ENCODE measurements at regions not wholly inside any gene's neighbourhood (a gene's known extent, or its start where the extent isn't known, plus 50 kb on each side); places are given as distances from the start of the nearest gene placed in this dataset.
"Not testable (repeated sequence)": the region's sequence is repeated elsewhere in the genome, so short reads cannot be mapped to it uniquely, and the experiment has no call there.

DNA sequence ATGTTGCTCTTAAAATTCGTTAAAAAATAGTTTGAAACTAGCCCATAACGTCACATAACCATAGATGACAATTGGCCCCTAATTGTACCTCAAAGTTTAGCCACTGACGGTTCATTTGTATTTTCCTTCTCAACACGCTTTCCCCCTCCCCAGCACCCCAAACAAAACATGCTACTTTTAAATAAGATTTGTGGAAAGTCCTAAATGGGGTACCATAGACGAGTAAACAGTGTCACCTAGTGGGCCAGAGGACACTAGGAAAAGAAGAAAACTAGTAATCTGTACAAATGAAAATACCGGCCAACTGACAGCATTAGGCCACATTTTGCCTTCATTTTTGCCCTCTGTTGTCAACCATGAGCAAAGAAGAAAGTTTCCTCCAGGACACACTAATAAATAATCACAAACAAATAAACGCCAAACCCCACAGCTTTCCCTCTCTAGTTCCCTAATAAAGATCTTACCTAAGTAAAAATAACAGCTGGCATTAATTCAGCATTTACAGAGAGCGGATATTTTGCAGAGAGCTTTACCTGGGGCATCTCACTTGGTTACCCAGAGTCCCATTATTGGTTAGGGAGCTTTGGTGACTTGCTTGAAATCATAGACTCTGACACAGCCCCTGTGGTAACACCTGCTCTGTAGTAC, 175.1 kb upstream of the ATP11B start:
- peak; percentile 64 to 68 for DNase-seq

- peak; percentile 9 to 36 for DNase-seq
Observed at GRCh38 chr3:182618981-182619591, 174.2 kb upstream of the ATP11B start.

DNA sequence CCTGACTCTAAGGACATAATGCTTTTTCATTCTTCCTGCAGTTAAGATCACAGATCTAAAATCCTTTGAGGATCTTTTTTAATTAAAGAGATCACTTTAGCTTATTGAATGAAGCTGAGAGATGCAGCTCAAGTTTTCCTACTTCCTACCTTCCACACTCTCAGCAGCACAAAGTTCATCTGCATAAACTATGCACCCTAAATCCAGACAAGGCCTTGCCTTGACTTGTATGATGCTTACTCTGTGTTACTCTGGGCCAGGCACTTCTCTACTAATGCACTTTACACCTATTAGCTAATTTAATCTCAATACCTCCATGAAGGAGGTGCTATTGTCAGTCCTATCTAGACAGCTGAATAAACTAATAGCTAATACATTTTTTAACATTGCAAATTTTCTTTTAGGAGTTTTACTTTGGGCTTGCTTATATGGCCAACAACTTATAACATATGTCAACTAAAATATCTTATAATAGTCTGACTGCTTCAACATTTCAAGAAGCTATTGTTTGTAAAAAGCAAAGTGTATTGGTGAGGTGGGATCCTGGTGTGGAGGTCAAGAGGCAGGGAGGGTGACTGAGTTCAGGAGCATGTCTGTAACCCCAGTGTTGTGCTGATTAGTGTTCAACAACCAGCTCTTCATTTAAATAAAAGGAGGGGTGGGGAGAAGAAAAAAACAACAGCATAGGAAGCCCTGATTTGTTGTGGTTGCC, 172.4 kb upstream of the ATP11B start:
- no peak for DNase-seq

GRCh38 chr3:182621435-182622240, 171.7 kb upstream of the ATP11B start:
- DNase-seq = no peak

DNA sequence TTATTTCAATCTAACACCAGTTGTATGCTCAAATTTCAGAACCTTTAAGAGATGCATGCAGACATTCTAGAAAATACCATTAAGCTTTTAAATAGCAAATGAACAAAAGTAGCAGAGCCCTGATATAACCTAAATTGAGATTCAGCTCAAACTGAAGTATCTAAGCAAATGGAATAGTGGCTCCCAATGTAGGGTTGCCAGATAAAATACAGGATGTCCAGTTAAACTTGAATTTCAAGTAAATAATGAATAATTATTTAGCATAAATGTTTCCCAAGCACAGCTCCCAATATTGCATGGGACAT, 171.1 kb upstream of the ATP11B start:
- no peak for DNase-seq

GRCh38 chr3:182626484-182627467, 166.5 kb upstream of the ATP11B start:
- no peak for DNase-seq

DNA sequence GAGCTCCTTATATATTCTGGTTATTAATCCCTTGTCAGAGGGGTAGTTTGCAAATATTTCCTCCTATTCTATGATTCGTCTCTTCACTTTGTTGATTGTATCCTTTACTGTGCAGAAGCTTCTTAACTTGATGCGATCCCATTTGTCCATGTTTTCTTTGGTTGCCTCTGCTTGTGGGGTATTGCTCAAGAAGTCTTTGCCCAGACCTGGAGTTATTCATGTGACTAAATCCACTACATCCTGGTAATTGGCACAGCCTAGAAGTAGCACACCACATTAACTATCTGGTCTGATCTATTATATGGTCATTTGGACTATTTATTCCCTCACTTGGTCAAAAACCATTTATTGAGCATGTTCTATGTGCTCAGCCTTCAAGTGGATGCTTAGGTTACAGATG, 164.8 kb upstream of the ATP11B start:
- DNase-seq = no peak

- DNase-seq = no peak
Observed at GRCh38 chr3:182629521-182629920, 163.8 kb upstream of the ATP11B start.

DNA sequence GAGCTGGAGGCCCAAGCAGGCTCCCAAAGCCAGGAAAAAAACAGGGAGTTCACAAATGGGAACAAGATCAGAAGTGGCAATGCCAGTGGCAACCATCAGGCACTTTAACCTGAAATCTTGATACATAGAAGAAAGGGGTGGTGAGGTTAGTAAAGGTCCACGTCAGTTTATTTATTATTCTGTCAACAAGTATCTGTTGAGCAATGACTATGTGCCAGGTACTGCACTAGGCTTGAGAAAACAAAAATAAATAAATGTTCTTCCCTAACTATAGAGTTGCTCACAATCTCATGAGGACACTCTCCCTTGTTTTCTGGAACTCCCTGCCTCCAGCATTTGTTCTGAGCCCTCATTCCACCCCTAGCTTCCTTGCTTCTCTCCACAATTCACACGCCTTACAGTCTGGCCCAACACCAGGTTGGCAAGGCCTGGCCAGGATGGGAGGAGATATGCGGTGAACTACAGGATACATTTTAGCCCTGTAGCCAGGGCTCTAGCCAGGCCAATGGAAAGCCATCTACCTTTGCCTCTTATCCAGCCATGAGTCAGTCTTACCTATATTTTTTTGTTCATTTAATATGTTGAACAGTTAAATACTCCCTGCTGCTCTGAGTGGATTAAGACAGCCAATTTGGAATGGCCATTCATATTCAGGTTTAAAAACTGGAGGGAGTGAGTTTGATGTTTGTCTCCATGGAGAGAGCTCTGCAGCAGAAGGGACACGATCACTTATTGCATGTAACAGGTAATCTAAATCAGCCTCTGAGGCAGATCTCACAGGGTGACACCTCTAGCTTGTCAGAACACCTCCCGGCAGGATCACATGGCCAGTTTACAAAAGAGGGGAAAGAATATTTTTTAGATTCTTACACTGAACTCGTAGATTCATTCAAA, 161.9 kb upstream of the ATP11B start:
- no peak for DNase-seq

DNA sequence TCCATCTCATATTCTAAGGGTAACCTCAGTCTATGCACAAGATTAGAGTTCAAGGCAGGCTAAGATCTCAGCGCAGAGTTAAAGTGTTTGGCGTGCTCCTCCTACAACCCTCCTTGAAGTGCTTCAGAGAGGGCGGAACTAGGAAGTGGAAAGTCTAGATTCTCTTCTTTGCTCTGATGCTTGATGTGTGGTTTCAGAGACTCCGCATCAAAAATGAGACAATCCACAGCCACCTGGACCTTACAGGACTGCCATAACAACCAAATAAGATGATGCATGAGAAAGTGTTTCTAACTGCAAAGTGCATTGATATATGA, 161.3 kb upstream of the ATP11B start:
- no peak for DNase-seq

DNA sequence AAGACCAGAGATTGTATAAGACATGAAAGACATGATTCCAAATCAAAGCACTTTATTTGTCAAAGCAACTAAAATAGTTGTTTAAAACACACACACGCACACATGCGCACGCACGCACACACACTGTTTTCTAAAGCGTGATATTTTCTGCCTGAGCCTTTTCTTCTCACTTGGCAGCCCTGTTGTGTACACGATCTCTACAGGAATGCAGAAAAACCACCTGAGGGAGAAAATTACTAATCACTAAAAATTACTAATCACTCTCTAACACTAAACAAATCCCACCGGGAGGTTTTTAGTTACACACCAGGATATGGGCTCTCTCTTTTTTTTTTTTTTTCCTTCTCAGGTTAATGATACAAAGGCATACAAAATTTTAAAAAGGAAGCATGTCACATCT, 160.1 kb upstream of the ATP11B start:
- no peak for DNase-seq

DNA sequence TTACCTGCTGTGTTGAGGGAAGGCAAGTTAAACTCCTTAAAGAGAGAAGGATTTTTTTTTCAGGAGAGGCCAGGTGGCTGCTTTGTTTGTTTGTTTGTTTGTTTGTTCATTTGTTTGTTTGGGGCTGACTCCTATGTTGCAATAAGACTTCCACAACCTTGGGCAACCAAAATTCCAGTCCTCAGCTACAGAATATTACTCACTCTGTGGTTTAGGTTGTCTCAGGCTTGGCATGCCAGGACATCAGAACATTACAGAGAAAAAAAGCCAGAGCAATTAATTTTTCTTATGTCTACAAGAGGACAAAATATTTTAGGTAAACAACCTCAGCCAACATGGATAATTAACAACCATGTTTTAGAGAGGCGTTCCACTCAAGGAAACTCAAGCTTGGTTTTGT, 156.7 kb upstream of the ATP11B start:
- no peak for DNase-seq

GRCh38 chr3:182637350-182638110, 155.8 kb upstream of the ATP11B start:
- no peak for DNase-seq

GRCh38 chr3:182644013-182644412, 149.3 kb upstream of the ATP11B start:
- DNase-seq = no peak

- DNase-seq = no peak
Observed at GRCh38 chr3:182644790-182645433, 148.4 kb upstream of the ATP11B start.

DNA sequence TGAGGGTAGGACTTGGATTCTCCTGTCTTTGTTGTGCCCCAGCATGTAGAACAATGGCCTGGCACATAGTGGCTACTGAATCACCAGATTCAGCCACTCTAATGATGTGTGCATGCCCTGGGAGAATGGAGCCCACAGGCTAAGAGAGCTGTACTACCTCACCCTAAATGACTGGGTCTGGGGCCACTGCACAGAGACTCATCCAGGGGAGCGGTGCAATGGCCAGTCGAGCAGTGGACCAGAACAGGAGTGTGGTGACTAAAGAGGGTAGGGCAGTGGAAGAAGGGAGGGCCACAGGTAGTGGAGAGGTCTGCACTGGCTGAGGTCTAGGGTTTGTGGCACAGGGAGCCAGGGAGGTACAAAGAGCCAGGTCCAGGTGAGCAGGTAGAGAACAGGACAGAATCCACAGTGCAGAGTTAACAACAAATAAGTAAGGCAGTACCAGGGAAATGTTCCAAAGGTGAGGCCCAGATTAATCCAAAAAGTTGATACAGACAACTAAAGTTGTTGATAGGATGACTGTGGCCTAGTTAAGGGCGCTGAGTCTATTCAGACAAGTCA, 142.7 kb upstream of the ATP11B start:
- DNase-seq = no peak

DNA sequence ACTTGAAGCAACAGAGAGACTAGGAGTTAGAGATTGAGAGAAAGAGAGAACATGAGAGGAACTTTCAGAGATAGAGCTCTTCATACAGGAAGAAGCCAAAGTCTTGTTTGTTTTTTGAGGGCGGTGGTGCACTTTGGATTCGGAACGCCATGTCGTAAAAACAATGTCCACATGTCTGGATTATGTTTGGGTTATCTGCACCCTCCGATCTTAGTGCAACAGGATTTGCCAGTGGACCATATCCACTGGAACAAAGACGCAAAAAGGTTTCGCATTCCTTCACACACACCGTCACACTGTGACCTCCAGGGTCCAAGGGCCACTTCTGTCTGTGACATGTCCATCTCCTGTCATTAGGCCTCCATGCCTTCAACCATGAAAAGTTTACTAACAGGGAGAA, 141.8 kb upstream of the ATP11B start:
- DNase-seq = no peak

DNA sequence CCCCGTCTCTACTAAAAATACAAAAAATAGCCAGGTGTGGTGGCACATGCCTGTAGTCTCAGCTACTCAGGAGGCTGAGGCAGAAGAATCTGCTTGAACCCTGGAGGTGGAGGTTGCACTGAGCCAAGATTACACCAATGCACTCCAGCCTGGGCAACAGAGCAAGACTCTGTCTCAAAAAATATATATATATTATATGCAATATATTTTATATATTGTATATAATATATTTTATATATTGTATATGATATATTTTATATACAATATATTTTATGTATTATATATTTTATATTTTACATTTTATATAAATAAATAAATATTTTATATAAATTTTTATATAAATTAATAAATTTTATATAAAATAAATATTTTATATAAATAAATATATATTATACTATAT, 140.2 kb upstream of the ATP11B start:
- DNase-seq = not testable (repeated sequence)

DNA sequence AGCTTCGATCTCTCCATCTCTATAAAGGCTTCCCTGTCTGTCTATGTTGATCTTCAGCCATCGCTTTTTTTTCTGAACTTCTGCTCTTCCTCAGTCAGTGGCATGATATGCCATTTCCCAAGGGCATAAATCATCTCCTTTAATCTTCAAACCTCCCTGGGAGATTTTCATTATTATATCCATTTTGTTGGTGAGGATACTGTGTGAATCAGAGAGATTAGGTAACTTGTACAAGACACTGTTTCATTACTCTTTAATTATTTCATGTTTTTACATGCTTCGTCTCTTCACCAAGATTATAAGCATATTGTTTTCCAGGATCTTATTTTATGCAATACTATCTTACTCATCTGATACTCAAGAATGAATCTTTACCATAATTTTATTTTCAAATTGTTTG, 124.8 kb upstream of the ATP11B start:
- DNase-seq = no peak

- no peak for DNase-seq
Observed at GRCh38 chr3:182668974-182669373, 124.3 kb upstream of the ATP11B start.
